Tibial nerve (tissue), 4 donors: ENCODE measurements at regions not wholly inside any gene's neighbourhood (a gene's known extent, or its start where the extent isn't known, plus 50 kb on each side); places are given as distances from the start of the nearest gene placed in this dataset.

ENCODE experiments used
- CTCF ChIP-seq, 5 experiments: fragments of 200-600 bp in 3 of 5; fragments of 450-650 bp in 2 of 5; sonication (generic) in 3 of 5; IDR thresholded peaks; one replicate each; pipeline ENCODE4 v1.5.1; 2016 to 2019; ENCODE audit warnings: antibody characterized with exemption in 5 of 5, mild to moderate bottlenecking in 3 of 5, moderate library complexity in 2 of 5
- EP300 ChIP-seq, 2 donors: sonication (generic); formaldehyde crosslinking; IDR thresholded peaks; one replicate each; pipeline ENCODE4 v1.6.1; 2017; ENCODE audit warnings: antibody characterized with exemption in 2 of 2, mild to moderate bottlenecking in 1 of 2
- POLR2A ChIP-seq, 2 donors: fragments of 450-650 bp; IDR thresholded peaks; one replicate each; pipeline ENCODE4 v1.6.1; 2017; ENCODE audit warnings: antibody characterized with exemption in 2 of 2, mild to moderate bottlenecking in 2 of 2, moderate library complexity in 2 of 2

- no peak for TF ChIP-seq CTCF (IDR thresholded peaks at IDR 0.05)
- TF ChIP-seq POLR2A (IDR thresholded peaks at IDR 0.05) = no peak
- TF ChIP-seq EP300 (IDR thresholded peaks at IDR 0.05) = no peak
These were observed 1000.6 kb upstream of the PRMT6 start for GRCh38 chr1:106055855-106056254.
